GM12873 (cell line): ENCODE measurements at regions not wholly inside any gene's neighbourhood (a gene's known extent, or its start where the extent isn't known, plus 50 kb on each side); places are given as distances from the start of the nearest gene placed in this dataset.

Source experiments
- CTCF ChIP-seq: IDR thresholded peaks from 2 replicates; pipeline ENCODE4 v1.5.1; 2012; ENCODE audit warnings: low read depth, mild to moderate bottlenecking, moderate library complexity, low read length, control low read depth; ENCODE audit not compliant: insufficient read depth; ENCODE audit errors: missing control alignments

DNA sequence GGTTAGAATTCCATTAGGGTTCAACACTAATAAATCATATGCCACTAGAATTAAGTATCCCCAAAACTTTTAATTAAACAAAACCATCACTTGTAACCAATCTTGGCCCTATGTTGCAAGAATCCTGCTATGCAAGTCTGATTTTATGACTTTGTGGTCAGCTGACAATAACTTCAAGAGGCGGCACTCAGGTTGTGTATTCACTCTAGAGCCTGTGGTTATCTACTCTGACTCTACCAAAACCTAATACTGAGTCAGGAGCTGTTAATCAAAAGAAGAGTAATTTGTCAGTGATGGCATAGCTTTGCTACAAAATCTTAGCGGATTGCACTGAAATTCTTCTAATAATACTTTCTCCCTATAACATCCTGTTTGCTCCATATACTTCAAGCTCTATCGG lies 253.7 kb downstream of the AASDHPPT start:
- no peak for TF ChIP-seq CTCF

GRCh38 chr11:106333678-106334077 lies 256.2 kb downstream of the AASDHPPT start:
- TF ChIP-seq CTCF, result no peak

DNA sequence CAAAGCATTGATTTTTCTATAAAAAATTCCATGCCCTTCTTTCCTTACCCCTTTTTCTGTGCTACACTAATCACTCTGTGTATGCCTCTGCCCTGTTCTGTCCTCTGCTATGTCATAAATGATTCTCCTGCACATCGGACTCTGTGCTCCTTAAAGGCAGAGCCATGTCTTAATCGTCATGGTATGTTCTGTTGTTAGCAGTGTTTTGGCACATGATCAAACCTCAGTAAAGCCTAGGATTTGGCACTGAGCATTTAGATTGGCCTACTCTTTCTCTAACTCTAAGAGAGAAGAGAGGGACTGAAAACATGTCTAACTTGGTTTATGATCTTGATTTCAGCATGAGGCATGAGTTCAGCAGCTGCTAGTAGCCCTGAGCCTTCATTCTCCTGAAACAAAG lies 266.9 kb downstream of the AASDHPPT start:
- no peak for TF ChIP-seq CTCF

GRCh38 chr11:106344966-106345365 lies 267.5 kb downstream of the AASDHPPT start:
- no peak for TF ChIP-seq CTCF

- no peak for TF ChIP-seq CTCF
Observed at GRCh38 chr11:106353031-106353430, 275.6 kb downstream of the AASDHPPT start.

DNA sequence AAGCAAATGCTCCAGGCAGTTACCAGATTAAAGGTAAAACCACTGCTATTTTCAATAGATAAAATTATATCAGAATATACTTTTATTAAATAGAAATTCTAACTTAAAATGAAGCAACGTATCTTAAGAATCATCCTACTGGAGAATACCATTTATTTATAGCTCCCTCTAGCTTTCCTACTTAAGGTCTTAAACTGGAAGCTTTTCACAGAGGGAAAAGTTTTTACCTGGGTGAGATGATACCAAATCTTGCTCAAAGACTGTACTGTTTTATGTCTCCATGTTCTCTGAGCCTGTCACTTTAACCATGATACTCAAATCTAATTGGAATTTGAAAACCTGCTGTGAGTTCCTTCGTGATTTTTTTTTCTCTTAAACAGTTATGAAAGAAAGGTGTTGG lies 291.8 kb downstream of the AASDHPPT start:
- TF ChIP-seq CTCF, result no peak

DNA sequence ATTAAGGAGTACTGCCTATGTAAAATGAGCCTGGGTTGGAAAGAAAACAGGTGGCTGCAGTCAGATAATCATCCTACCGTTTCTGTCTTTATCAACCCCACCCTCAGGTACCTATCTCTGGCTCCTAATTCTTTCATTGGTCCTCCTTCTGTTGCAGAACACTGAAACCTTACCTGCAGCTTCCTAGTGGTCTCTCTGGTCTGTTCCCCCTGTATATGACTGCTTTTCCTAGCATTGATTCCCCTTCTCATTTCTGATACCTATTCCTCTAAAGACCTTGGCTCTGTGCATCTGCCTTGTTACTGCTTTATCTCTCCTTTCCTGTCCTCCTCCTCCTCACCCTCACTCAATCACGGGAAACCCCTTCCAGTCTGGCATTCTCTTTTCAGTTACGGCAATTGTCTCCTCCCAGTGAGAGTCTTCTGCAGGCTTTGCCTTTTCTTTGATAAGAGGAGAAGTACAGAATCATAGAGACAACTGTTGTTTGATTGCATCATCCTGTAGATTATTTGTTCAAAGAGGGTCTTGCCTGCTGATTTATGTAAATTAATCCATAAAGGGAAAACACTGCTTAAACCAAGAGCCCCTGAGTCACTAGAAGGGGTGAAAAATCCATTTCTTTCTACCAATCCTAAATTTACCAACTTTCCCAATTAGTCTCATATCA lies 301.2 kb downstream of the AASDHPPT start:
- no peak for TF ChIP-seq CTCF
